Peyer's patch (tissue), 4 donors: ENCODE measurements at regions not wholly inside any gene's neighbourhood (a gene's known extent, or its start where the extent isn't known, plus 50 kb on each side); places are given as distances from the start of the nearest gene placed in this dataset.

ENCODE experiments used
- CTCF ChIP-seq, 6 experiments: fragments of 450-650 bp in 4 of 6; fragments of 200-600 bp in 2 of 6; sonication (generic) in 1 of 6; IDR thresholded peaks; one replicate each; pipeline ENCODE4 v1.5.1; 2017 to 2019; ENCODE audit warnings: antibody characterized with exemption in 6 of 6, mild to moderate bottlenecking in 3 of 6, moderate library complexity in 1 of 6
- POLR2A ChIP-seq, 2 donors: fragments of 450-650 bp; IDR thresholded peaks; one replicate each; pipeline ENCODE4 v1.5.1; 2017; ENCODE audit warnings: antibody characterized with exemption in 2 of 2, mild to moderate bottlenecking in 2 of 2, moderate library complexity in 2 of 2

GRCh38 chr9:87422999-87423398, 74.7 kb upstream of the DAPK1 start:
- TF ChIP-seq CTCF (IDR thresholded peaks at IDR 0.05) (no peak), POLR2A (IDR thresholded peaks at IDR 0.05) (no peak)
